Hepatocyte (in vitro differentiated cells): ENCODE measurements at regions not wholly inside any gene's neighbourhood (a gene's known extent, or its start where the extent isn't known, plus 50 kb on each side); places are given as distances from the start of the nearest gene placed in this dataset.
"Not testable (repeated sequence)": the region's sequence is repeated elsewhere in the genome, so short reads cannot be mapped to it uniquely, and the experiment has no call there.

Experiments
- DNase-seq: peaks from one replicate; pipeline ENCODE4 v3.0.0-alpha.2; 2016; ENCODE audit warnings: low spot score
- H2AFZ ChIP-seq: fragments of 200-600 bp; sonication (generic); 2 replicates; pipeline ENCODE4 v1.6.0; 2016; ENCODE audit warnings: antibody characterized with exemption, mild to moderate bottlenecking
- H3K27ac ChIP-seq: fragments of 200-600 bp; sonication (generic); 2 replicates; pipeline ENCODE4 v1.5.1; 2016; ENCODE audit warnings: mild to moderate bottlenecking
- H3K27me3 ChIP-seq: fragments of 200-600 bp; sonication (generic); 2 replicates; pipeline ENCODE4 v1.6.1; 2016
- H3K36me3 ChIP-seq: fragments of 200-600 bp; sonication (generic); replicated peaks from 2 replicates; pipeline ENCODE4 v1.5.1; 2016; ENCODE audit warnings: low read depth; ENCODE audit not compliant: insufficient read depth
- H3K4me1 ChIP-seq: fragments of 200-600 bp; sonication (generic); 2 replicates; pipeline ENCODE4 v1.5.1; 2016; ENCODE audit warnings: mild to moderate bottlenecking, moderate library complexity; ENCODE audit not compliant: insufficient read depth
- H3K4me2 ChIP-seq: fragments of 200-600 bp; sonication (generic); 2 replicates; pipeline ENCODE4 v1.6.0; 2016
- H3K4me3 ChIP-seq: fragments of 200-600 bp; sonication (generic); 2 replicates; pipeline ENCODE4 v1.5.1; 2016; ENCODE audit warnings: mild to moderate bottlenecking
- H3K79me2 ChIP-seq: fragments of 200-600 bp; sonication (generic); 2 replicates; pipeline ENCODE4 v1.6.0; 2017; ENCODE audit warnings: mild to moderate bottlenecking
- H3K9me2 ChIP-seq: fragments of 200-600 bp; sonication (generic); replicated peaks from 2 replicates; pipeline ENCODE4 v1.6.0; 2017; ENCODE audit warnings: mild to moderate bottlenecking; ENCODE audit not compliant: insufficient read depth
- H3K9me3 ChIP-seq: fragments of 200-600 bp; sonication (generic); 2 replicates; pipeline ENCODE4 v1.5.1; 2016; ENCODE audit warnings: low read depth, mild to moderate bottlenecking
- H4K20me1 ChIP-seq: fragments of 200-600 bp; sonication (generic); 2 replicates; pipeline ENCODE4 v1.6.0; 2016; ENCODE audit warnings: mild to moderate bottlenecking; ENCODE audit not compliant: insufficient read depth, poor library complexity, severe bottlenecking
- EZH2 ChIP-seq: fragments of 200-600 bp; sonication (generic); IDR thresholded peaks from 2 replicates; pipeline ENCODE4 v1.6.1; 2016; ENCODE audit warnings: antibody characterized with exemption, mild to moderate bottlenecking, borderline replicate concordance
- EZH2phosphoT487 ChIP-seq: fragments of 200-600 bp; sonication (generic); IDR thresholded peaks from one replicate; pipeline ENCODE4 v1.6.1; 2018; ENCODE audit warnings: antibody characterized with exemption, mild to moderate bottlenecking, low read depth, moderate library complexity; ENCODE audit not compliant: unreplicated experiment, severe bottlenecking
- WGBS: methylation state at CpG from one replicate; pipeline ENCODE4 v1.1.6; 2016; ENCODE audit warnings: low lambda C conversion rate; ENCODE audit errors: missing lambda C conversion rate; 5-methylcytosine and 5-hydroxymethylcytosine counted together
- TF ChIP-seq, protein P1 (sequence below): fragments of 200-600 bp; sonication (generic); IDR thresholded peaks from 2 replicates; pipeline ENCODE4 v1.5.1; 2016; ENCODE audit warnings: antibody characterized with exemption, mild to moderate bottlenecking; ENCODE audit not compliant: poor library complexity

DNA sequence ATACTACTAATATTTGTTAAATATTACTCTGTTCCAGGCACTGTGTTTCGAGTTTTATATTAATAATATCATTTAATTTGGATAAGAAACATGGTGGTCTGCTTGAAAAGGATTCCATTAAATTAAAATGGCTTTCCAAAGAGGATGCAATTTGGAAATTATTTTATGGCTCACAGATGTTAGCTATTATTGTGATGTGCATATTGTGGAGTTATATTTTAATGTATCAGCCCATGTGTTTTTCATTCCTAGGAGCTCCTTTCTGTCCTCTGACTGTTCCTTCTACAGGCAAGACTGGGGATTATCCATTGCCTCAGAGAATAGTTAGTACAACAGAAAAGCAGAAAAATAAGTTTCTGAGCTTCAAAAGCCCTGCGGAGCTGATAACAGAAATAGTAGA is 376.7 kb upstream of the PDZRN3 start:
- no peaks in the 10 kb centered on the region for H3K4me1 ChIP-seq
- H3K4me3 ChIP-seq = no peak overlapping the region
- no peaks in the 10 kb centered on the region for H3K27me3 ChIP-seq
- WGBS = 57% methylated on average over 2 of the region's 2 CpGs
- DNase-seq = no peak
- no peak overlapping the region for H3K27ac ChIP-seq
- no peaks in the 10 kb centered on the region for H3K9me3 ChIP-seq
- H3K9me2 ChIP-seq = no peaks in the 10 kb centered on the region
- H3K4me2 ChIP-seq = no peak overlapping the region
- H4K20me1 ChIP-seq = no peaks in the 10 kb centered on the region
- no peak for TF ChIP-seq EZH2phosphoT487
- no peak for TF ChIP-seq EZH2
- TF ChIP-seq, protein P1, sequence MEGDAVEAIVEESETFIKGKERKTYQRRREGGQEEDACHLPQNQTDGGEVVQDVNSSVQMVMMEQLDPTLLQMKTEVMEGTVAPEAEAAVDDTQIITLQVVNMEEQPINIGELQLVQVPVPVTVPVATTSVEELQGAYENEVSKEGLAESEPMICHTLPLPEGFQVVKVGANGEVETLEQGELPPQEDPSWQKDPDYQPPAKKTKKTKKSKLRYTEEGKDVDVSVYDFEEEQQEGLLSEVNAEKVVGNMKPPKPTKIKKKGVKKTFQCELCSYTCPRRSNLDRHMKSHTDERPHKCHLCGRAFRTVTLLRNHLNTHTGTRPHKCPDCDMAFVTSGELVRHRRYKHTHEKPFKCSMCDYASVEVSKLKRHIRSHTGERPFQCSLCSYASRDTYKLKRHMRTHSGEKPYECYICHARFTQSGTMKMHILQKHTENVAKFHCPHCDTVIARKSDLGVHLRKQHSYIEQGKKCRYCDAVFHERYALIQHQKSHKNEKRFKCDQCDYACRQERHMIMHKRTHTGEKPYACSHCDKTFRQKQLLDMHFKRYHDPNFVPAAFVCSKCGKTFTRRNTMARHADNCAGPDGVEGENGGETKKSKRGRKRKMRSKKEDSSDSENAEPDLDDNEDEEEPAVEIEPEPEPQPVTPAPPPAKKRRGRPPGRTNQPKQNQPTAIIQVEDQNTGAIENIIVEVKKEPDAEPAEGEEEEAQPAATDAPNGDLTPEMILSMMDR = no peak
- H3K79me2 ChIP-seq = no peaks in the 10 kb centered on the region
- no peaks in the 10 kb centered on the region for H3K36me3 ChIP-seq
- no peak overlapping the region for H2AFZ ChIP-seq

DNA sequence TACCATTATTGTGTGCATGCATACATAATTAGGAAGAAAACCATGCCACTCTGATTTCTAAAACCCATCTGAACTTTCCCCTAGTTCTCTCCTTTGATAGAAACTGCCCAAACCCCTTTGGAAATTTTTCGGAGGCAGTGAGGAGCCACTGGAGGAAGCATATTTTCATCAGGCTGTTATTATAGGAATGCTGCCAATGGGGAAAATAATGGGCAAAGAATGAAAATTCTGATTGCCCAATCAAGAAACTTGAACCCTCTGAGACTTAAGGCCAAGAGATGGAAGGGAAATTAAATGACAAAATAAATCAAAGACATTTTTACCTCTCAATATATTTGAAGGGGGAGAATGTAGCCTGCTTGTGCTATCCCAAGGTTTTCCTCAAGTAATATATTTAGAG is 376.0 kb upstream of the PDZRN3 start:
- Histone ChIP-seq H3K27ac (no peak overlapping the region), H2AFZ (no peak overlapping the region), H3K9me2 (no peaks in the 10 kb centered on the region), H3K9me3 (no peaks in the 10 kb centered on the region), H3K4me2 (no peak overlapping the region), H3K4me3 (no peak overlapping the region), H3K27me3 (no peaks in the 10 kb centered on the region), H3K36me3 (no peaks in the 10 kb centered on the region), H4K20me1 (no peaks in the 10 kb centered on the region), H3K4me1 (no peaks in the 10 kb centered on the region), H3K79me2 (no peaks in the 10 kb centered on the region)
- TF ChIP-seq EZH2phosphoT487 (no peak), EZH2 (no peak)
- TF ChIP-seq, protein P1 = no peak
- WGBS = 85% methylated on average over 1 of the region's 1 CpG
- DNase-seq = no peak

DNA sequence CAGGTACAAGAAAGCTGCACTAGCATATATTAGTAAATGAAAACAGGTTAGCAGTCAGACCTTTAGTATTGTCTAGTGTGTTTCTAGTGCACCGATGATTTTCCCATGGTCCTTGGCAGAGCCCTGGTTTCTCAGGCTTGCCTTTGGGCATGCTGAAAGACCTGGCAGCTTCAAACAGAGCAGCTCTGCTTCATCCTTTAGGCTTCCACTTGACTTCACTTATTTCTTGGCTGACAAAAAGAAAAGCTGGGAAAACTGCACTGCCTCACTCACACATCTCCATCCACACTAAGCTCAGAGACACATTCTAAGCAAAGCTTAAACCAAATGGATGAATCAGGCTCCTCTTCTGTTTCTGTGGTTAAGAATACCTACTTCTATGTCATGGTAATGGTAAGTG is 374.8 kb upstream of the PDZRN3 start:
- H2AFZ ChIP-seq = no peak overlapping the region
- H3K4me1 ChIP-seq = no peaks in the 10 kb centered on the region
- TF ChIP-seq EZH2 (no peak), EZH2phosphoT487 (no peak)
- TF ChIP-seq, protein P1 = no peak
- no peaks in the 10 kb centered on the region for H3K9me3 ChIP-seq
- H3K79me2 ChIP-seq = no peaks in the 10 kb centered on the region
- 94% methylated on average over 1 of the region's 1 CpG for WGBS
- DNase-seq = no peak
- H3K27ac ChIP-seq = no peak overlapping the region
- H3K4me3 ChIP-seq = no peak overlapping the region
- H3K9me2 ChIP-seq = no peaks in the 10 kb centered on the region
- H3K4me2 ChIP-seq = no peak overlapping the region
- H3K27me3 ChIP-seq = no peaks in the 10 kb centered on the region
- H3K36me3 ChIP-seq = no peaks in the 10 kb centered on the region
- H4K20me1 ChIP-seq = no peaks in the 10 kb centered on the region

DNA sequence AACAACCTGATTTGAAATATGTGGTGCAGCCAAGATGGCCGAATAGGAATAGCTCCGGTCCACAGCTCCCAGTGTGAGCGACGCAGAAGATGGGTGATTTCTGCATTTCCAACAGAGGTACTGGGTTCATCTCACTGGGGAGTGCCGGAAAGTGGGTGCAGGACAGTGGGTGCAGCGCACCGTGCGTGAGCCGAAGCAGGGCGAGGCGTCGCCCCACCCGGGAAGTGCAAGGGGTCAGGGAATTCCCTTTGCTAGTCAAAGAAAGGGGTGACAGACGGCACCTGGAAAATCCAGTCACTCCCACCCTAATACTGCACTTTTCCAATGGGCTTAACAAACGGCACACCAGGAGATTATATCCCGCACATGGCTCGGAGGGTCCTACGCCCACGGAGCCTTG is 365.9 kb upstream of the PDZRN3 start:
- H3K9me3 ChIP-seq, H3K9me2 ChIP-seq, H3K4me1 ChIP-seq, H3K27ac ChIP-seq, H3K36me3 ChIP-seq, H2AFZ ChIP-seq, H4K20me1 ChIP-seq, DNase-seq, H3K4me2 ChIP-seq, H3K4me3 ChIP-seq, H3K79me2 ChIP-seq, H3K27me3 ChIP-seq: not testable (repeated sequence)
- 97% methylated on average over 19 of the region's 19 CpGs for WGBS
